Middle frontal gyrus (tissue), 1 donor: ENCODE measurements at regions not wholly inside any gene's neighbourhood (a gene's known extent, or its start where the extent isn't known, plus 50 kb on each side); places are given as distances from the start of the nearest gene placed in this dataset.

Source experiments
- DNase-seq: peaks from one replicate; pipeline ENCODE4 v3.0.0-alpha.2; 2015; ENCODE audit warnings: low spot score; ENCODE audit errors: extremely low spot score

DNA sequence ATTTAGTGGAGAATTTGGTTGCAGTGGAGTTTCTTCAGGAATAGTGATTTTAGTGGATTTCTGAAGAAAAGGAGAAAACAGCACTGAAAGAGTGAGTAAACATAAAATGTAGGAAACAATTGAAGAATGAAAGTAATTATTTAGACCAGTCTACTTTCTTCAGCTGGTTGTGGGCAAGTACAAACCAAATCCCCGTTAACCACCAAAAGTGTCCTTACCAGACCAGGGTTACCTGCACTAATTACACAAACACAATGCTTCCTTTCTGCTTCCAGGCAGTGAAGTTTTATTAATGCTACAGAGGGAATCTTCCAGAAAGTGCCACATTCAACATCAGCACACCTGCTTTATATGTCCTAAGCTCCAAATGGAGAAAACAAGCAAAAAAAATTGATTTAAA is 248.0 kb upstream of the TBC1D5 start:
- no peak for DNase-seq

DNA sequence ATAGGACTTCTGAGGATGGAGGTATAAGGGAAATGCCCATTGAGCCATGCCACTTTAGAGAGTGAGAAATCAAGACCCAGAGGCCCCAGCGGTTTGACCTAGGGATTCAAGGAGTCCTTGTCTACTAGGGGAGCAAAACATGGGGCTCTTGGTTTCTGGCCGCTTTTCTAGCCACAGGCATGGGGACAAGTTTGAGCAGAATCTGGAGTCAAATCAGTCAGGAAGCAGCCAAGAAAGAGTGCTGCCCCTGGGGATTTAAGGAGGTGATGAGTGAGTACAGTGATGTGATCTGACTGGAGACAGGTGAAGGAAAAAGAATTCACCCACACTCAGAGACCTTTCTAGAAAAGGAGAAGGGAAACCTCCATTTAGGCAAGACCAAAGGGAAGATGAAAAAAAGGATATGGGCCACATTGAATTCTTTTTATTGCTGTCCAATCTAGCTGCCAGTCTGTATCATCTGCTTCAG is 244.0 kb upstream of the TBC1D5 start:
- no peak for DNase-seq

DNA sequence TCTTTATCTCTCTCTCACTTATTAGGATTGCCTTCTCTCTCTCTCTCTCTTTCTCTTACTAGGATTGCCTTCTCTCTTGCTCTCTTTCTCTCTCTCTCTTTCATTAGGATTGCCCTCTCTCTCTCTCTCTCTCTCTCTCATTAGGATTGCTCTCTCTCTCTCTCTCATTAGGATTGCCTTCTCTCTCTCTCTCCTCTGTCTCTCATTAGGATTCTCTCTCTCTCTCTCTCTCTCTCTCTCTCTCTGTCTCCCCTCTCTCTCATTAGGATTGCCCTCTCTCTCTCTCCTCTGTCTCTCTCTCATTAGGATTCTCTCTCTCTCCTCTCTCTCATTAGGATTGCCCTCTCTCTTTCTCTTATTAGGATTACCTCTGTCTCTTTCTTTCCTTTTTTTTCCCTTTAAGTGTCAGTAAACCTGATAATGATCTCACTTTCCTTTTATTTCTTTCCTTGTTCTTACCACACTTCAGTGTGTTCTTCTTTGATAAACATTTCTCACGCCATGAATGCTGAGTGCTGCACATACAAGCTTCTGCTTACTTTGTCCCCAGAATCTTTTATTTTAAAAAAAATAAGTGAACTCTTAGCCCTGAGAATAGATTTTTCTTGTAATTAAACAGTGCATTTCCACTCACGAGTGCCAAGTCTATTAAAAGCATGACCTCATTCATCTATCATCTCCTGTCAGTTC is 243.4 kb upstream of the TBC1D5 start:
- no peak for DNase-seq

DNA sequence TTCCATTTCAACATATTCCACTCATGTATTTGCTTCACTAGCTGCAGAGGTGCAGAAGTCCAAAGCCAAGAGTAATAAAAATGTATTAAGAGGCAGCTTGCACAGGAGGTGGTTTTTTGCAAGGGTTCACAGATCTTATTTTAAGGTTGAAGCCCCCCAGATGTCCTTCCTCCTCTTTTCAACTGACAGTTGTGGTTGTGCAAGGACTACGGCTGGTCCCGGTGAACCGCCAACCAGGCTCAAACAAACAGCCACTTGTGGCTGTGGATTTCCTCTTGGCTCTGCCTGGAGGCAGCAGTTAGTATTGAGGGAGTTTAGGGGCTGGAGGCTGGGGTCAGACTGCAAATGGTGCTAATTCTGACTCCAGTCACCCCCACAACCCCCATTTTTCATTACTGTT is 240.7 kb upstream of the TBC1D5 start:
- DNase-seq: no peak

DNA sequence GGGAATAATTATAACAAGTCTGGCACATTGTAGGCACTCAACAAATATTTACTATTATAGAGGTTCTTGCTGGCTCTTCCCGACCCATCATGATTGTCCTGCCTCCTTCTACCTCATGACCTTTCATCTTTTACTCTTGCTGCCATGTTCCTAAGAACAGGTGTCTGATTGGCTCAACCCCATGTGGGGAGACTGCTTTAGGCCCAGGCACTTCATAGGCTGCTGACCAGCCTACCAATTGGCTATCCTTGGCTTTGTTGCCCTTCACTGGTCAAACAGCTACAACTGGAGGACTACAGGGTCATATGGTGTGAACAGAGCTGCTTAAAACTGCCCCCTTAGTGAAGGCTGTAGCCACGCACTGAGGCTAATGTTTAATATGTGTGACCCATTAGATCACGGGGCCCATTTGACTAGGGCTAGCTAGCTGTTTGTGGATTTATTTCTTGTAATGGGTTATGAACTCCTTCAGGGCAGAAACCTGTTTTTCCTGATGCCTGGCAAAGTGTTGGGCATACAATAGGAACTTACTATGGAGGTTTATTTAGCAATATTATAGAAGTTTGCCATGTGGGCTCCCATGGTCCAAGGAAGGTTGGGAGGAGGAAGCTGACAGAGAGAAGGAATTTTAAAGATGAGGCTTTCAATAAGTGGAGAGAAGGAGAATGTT is 239.9 kb upstream of the TBC1D5 start:
- DNase-seq: no peak

DNA sequence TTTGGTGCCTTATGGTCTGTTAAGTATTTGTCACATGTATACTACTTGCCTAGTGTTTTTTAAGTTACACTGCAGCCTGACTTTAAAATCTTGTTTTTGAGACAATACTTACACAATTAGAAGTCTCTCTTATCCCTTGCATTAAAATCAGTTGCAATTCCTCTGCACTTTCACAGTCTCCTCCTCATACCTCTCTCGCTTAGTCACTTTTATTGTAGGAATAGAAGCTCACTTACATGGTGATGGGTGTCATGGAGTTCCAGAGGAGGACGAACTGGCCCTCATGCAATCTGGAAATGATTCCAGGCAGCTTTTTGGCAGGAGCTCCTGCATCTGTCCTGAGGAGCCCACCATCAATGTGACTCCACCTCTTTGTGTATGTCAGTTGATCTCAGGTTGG is 238.4 kb upstream of the TBC1D5 start:
- DNase-seq: no peak

DNA sequence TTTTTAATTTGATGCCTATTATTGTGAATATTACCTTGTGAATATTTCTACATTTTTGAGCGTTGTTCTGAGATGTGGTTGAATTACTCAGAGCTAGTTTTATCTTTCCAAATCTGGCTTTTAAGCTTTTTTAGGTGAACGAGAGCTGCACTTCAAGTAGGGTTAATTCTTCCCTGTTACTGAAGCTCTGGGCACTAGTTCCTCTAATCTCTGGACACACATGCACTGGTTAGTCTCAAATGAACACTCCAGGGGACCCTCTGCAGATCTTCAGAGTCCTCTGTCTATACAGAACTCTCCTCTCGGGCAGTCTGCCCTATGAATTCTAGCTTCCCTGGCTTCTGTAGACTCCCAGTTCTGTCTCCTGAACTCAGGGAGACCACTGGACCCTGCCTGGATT is 237.5 kb upstream of the TBC1D5 start:
- no peak for DNase-seq

DNA sequence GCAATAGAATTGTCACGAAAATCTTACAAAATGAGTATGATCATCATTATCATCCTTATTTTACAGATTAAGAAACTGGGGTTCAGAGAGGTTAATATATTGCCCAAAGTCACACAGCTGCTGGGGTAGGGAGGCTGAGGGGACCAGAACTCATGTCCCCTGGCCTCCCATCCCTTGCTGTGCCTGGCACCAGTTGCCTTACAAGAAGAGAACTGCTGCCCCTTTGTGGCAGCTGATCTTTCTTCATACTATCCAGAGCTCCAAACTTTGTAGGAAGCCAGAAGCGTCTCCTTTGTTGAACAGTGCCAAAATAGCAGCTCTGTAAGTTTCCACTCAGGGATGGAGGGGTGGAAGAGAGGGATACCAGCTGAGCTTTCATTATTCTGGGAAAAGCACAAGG is 236.8 kb upstream of the TBC1D5 start:
- DNase-seq: peak; percentile 25

DNA sequence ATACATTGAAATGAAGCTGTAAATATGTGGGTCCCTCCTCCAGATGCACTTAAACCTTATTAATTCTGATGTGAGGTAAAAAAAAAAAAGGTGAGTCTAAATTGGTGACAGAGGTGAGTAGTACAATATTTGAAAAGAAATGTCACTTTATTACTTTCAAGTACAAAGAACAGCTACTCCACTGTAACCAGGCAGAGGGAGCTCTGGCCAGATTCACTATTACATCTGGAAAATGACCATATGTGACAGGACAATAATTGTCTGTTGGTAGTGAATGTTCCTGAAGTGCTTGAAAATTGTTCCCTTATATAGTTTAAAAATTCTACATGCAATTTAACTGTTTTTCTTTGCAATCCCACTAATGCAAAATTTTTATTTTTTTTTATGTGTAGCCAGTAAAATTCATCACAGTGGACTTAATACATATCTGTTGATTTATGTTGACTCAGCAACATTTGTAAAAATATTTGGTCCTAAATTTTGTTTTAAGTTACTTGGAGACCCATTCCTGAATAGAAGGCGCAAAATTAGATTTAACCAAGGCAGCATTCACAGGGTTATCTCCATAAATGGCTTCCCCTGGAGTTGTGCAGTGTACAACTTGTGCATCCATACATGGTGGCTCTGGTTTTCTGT is 231.9 kb upstream of the TBC1D5 start:
- DNase-seq: no peak

DNA sequence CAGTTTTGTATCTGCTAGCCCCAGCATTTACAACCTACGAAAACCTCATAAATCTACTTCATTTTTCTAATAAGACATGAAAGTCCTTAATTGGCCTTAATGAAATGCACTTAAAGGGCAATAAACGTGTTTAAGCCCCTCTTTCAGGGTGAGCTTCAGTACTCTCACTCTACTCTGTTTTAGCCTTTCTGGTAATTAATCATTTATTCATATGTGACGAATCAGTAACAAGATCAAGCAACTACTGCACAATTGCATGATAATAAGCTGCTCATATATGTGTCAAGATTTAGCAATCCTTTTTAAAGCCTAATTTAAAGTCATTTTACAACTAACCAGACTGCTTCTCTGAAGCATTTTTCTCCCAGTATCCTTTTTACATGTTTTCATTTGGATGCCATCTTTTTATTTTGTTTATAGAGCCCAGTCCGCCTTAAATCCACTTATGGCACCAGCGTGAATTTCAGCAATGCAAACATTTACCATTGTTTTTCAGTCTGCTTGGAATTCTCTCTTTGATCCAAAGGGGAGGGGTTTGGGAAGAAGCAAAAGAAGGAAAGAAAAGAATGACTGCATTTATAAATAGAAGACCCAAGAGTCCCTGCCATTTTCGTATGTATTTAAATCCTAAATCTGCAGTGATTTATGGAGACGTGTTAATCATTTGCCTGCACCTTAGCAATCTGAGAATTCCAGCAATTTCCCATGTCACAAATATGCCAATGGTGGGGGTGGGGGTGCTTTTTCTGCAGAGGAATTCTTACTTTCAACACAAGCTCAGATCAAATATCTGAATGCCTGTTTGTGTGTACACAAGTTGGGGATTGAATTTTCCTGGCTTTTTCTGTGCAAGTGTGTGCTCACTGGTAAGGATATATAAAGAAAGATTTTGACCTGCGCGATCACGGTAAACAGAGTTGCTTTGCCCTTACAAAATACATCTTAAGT is 230.8 kb upstream of the TBC1D5 start:
- no peak for DNase-seq

DNA sequence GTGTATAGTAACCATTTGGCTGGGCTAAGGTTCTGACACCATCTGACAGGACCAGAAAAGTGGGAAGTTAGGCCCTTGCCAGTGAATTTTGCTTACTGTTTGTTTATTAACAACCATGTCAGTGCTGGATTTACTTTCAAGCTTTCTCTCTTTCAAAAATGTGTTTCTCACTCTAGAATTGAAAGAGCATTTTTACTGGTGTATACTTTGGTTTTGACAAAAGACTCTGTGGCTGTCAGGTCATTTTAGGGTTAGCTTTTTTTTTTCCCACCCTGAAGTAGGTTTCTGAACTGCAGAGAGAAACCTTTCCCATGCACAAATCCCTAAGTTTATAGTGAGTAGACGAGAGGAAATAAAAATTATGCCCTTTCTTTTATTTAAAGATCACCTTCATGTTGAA is 230.0 kb upstream of the TBC1D5 start:
- no peak for DNase-seq

DNA sequence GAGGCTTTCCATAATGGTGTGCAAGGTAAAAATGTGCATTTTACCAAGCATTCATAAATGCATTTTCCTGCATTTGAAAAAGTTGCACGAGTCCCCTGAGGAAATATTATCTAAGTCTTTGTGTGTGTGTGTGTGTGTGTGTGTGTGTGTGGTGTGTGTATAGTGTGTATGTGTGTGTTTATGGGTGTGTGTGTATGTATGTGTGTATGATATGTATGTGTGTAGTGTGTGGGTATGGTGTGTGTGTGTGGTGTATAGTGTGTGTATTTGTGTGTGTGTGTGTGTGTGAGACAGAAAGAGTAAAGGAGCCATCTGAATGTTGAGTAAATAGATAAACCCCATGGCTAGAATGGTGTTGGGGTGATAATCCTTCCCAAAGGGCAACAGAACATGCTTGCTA is 229.6 kb upstream of the TBC1D5 start:
- DNase-seq: no peak

DNA sequence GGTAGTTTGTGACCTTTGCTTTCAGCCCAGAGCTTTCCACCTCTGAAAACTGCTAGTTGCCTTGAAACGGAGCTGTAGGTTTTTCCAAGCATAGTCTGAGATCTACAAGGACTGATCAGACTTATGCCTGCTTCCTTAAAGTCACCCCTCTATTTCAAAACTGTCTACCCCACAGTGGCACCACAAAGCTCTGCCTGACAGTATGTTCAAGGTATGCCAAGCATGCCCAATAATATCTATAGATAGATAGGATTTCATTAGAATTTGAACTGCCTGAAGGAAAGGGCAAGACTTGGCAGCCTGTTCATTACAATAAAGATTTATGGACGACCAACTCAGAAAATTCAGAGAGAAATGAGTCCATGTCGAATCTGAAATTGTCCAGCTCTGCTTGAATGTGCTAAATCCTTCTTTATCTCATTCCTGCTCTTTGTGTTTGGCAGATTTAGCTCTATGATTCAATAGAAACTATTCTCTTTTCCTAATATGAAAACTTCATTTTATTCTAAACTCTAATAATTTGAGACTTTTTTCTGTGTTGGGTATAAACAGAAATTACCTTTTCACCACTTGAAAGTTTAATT is 227.6 kb upstream of the TBC1D5 start:
- no peak for DNase-seq

DNA sequence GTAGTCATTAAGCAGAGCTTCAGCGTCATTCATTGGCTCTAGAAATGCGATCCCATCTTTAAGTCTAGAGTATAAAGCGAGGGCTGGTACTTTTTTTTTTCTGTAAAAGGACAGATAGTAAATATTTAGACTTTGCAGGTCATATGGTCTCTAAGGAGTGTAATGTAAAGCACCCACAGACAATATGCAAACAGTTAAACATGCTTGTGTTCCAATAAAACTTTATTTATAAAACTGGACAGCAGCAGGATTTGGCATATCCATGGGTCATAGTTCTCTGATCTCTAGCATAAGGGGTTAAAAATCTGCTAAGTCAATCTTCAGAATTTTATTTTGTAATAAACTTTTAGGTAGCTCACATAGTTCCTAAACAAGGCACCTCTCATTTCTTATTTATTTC is 226.8 kb upstream of the TBC1D5 start:
- no peak for DNase-seq

DNA sequence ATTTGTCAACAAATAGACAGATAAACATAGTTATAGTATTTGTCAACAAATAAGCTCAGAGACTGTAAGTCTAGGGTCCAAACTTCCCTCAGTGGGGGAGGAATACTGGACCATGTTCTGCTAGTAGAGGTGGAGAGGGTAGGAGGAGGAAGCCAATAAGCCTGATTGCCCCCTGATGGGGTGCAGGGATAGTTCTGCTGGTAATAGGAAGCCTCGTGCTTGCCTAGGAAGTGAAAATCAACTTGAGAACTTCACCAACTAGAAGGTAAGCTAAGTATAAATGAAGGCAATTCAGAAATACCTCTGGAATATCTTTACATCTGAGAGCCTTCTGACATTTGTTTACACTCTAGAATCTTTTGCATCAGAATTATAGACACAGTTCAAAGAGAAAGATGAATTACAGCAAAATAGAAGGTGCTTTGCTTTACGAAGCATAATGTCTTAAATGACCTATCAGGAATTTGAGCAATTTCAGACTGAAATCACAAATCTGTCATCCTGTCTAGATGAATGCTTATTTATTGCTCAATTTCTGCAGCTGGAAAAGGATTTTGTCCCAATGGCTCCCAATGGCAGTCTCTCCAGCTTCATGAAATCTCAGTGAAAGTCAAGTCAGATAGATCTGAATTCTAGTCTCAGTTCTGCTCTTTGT is 225.6 kb upstream of the TBC1D5 start:
- DNase-seq: no peak

DNA sequence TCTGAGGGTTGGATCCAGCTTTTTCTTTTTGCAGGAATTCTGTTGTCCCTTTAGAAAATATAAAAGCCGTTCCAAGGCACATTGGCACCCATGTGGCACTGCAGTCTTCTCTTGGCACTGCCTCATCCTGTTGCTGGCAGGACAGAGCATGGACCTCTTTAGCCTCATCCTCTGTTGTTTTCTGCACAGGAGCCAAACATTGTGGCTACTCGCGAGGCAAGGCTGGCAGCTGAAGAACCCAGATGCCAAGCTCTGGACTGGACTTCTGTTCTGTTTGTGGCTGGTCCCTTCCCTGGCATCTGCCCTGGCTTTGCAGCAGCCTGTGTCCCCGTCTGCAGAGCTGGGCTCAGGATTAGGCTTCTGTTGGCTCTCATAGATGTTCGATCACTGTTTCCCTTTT is 224.7 kb upstream of the TBC1D5 start:
- DNase-seq: peak; percentile 37

DNA sequence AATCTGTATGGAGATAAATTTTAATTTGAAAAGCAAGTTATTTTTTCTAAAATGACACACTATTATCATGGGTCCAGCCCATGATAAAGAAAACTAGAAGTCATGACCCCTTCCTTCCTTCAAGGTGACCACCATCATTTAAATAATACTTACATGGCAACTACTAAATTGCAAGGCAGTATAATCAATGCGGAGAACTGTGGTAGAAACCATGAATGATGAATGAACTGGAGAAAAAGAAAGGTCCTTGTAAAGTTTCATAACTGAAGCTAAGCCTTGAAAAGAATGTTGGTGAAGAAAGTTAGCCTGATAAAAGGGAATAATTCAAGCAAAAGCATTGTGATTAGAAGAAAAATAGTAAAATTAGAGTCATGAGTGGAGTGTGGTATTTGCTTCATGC is 222.9 kb upstream of the TBC1D5 start:
- no peak for DNase-seq

DNA sequence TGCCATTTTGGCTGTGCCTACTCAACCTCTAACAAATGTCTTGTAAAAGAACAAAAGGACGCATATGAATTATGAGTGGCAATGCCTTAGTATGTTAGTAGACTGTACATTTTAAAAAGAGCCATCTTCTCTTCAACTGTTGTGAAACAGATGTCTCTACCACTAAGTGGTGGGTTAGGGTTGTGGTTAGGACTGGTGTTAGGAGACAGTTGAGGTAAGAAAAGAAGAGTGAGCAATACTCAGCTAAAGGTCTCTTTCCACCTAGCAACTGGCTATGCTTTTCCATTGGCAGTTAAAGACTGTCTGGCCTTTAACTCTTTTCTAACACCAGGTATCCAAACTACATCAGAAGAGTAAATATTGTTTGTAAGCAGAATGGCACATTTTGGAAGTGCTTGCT is 221.7 kb upstream of the TBC1D5 start:
- no peak for DNase-seq

DNA sequence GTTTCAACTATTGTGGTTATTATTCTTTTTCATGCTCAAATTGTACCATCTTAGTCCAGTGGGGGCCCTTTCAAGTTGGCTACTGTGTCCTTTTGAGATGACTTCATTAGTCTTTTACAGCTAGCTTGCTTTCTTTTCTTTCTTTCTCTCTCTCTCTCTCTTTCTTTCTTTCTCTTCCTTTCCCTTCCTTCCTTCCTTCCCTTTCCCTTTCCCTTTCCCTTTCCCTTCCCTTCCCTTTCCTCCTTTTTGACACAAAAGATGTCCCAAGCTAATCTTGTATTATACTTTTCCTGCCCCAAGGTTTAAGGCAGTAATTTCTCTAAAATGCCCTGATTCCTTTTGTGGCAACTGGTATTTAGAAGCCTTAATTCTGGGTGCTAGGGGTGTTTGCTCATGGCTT is 213.0 kb upstream of the TBC1D5 start:
- no peak for DNase-seq

DNA sequence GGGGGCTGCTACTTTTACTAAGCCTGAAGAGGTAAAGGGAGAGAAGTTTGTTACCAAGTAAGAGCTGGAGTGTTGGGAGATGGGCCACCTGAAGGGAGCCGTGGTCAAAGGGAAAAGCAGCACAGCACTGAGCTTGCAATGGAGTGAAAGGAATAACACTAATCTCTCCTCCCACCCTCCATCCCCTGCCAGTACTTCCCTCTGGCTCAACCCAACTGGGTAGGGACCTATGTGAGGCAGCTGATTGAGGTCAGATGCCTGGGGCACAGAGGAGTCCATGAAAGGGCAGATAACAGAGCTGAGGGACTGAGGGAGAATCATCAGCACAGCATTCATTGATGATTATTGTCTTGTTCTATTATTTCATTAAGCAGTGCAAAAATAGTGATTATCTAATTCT is 212.4 kb upstream of the TBC1D5 start:
- no peak for DNase-seq

DNA sequence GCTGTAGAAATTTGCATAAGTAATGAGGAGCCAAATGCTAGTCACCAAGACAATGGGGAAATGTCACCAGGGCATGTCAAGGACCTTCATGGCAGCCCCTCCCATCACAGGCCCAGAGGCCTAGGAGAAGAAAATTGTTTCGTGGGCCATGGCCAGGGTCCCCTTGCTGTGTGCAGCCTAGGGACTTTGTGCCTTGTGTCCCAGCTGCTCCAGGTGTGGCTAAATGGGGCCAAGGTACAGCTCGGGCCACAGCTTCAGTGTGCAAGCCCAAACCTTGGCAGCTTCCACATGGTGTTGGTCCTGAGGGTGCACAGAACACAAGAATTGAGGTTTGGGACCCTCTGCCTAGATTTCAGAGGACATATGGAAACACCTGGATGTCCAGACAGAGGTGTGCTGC is 208.8 kb upstream of the TBC1D5 start:
- no peak for DNase-seq
